HepG2 (cell line): ENCODE measurements at regions not wholly inside any gene's neighbourhood (a gene's known extent, or its start where the extent isn't known, plus 50 kb on each side); places are given as distances from the start of the nearest gene placed in this dataset.
"Not testable (repeated sequence)": the region's sequence is repeated elsewhere in the genome, so short reads cannot be mapped to it uniquely, and the experiment has no call there.

Experiments used
- ATAC-seq: fragments of 200-7000 bp; cut with Tn5 transposase; 3 replicates; pipeline ENCODE4 v1.9.1; 2020; ENCODE audit warnings: mild to moderate bottlenecking, moderate library complexity
- BruUV-seq: library from RNA; stranded (reverse); fragments of 400-500 nt; replicated peaks from 2 replicates; lab custom pipeline; 2021; lab: Mats Ljungman, UMichigan
- CTCF ChIA-PET: fragments of 300-600 bp; formaldehyde crosslinking; extraction: SDS; loops from one replicate; lab custom pipeline; 2021; ENCODE audit warnings: low total read pairs, inconsistent platforms, low intra/inter-chr PET ratio; lab: Yijun Ruan, JAX
- POLR2A ChIA-PET: fragments of 350-600 bp; sonication (Branson Sonifier 250); formaldehyde crosslinking; loops from one replicate; lab custom pipeline; 2020; ENCODE audit warnings: antibody characterized with exemption, inconsistent platforms; lab: Yijun Ruan, JAX
- DNase-seq: peaks from one replicate; pipeline ENCODE4 v3.0.0-alpha.2; 2015; ENCODE audit warnings: low spot score
- FAIRE-seq: peaks from 3 replicates; lab custom pipeline; 2011; peaks lifted over from hg19 to GRCh38; lab: Jason Lieb, UNC
- H2AFZ ChIP-seq: one replicate; pipeline ENCODE4 v1.6.1; 2011; ENCODE audit warnings: low read length, inconsistent platforms
- H3K27ac ChIP-seq: fragments of 300-600 bp; 3 replicates; pipeline ENCODE4 v1.8.0; 2011; ENCODE audit warnings: mixed run types, mild to moderate bottlenecking, mixed read lengths, low read length, inconsistent platforms; ENCODE audit not compliant: insufficient read depth; ENCODE audit errors: extremely low read length
- H3K27me3 ChIP-seq, 2 experiments: fragments of 200-600 bp in 1 of 2; 2 replicates in 1 of 2; 3 replicates in 1 of 2; pipeline versions ENCODE4 v1.6.0 to v1.8.0; 2011; ENCODE audit warnings: low read length in 2 of 2, mild to moderate bottlenecking in 2 of 2, moderate library complexity in 2 of 2, inconsistent platforms in 1 of 2; ENCODE audit not compliant: insufficient read depth in 2 of 2, control insufficient read depth in 1 of 2
- H3K36me3 ChIP-seq, 2 experiments: fragments of 200-600 bp in 1 of 2; replicated peaks in 1 of 2; 2 replicates in 1 of 2; 3 replicates in 1 of 2; pipeline versions ENCODE4 v1.5.1 to v1.8.0; 2011; ENCODE audit warnings: low read length in 2 of 2, inconsistent platforms in 1 of 2; ENCODE audit not compliant: insufficient read depth in 2 of 2, control insufficient read depth in 1 of 2
- H3K4me1 ChIP-seq: 2 replicates; pipeline ENCODE4 v1.5.1; 2012; ENCODE audit warnings: low read length, inconsistent platforms; ENCODE audit not compliant: insufficient read depth
- H3K4me2 ChIP-seq: 2 replicates; pipeline ENCODE4 v1.6.0; 2011; ENCODE audit warnings: low read depth, low read length, inconsistent platforms
- H3K4me3 ChIP-seq, 3 experiments: fragments of 200-600 bp in 1 of 3; sonication (generic), shearing (Covaris generic) in 1 of 3; replicated peaks in 1 of 3; 2 replicates each; pipeline ENCODE4 v1.5.1; 2011 to 2016; ENCODE audit warnings: low read length in 3 of 3, inconsistent platforms in 2 of 3, low read depth in 2 of 3, mild to moderate bottlenecking in 2 of 3, control low read depth in 1 of 3, mixed read lengths in 1 of 3; ENCODE audit not compliant: insufficient read depth in 1 of 3
- H3K79me2 ChIP-seq: one replicate; pipeline ENCODE4 v1.6.1; 2011; ENCODE audit warnings: low read length, inconsistent platforms; ENCODE audit not compliant: insufficient read depth
- H3K9ac ChIP-seq: 2 replicates; pipeline ENCODE4 v1.6.0; 2011; ENCODE audit warnings: mild to moderate bottlenecking, low read depth, low read length, inconsistent platforms; ENCODE audit not compliant: insufficient read depth
- H3K9me3 ChIP-seq: 2 replicates; pipeline ENCODE4 v1.5.1; 2012; ENCODE audit warnings: mild to moderate bottlenecking, low read length
- H4K20me1 ChIP-seq: 2 replicates; pipeline ENCODE4 v1.6.0; 2011; ENCODE audit warnings: inconsistent platforms, mild to moderate bottlenecking, low read length, moderate library complexity; ENCODE audit not compliant: insufficient read depth
- DMTF1 ChIP-seq: sonication (generic); formaldehyde crosslinking; IDR thresholded peaks from 2 replicates; pipeline ENCODE4 v1.4.0; 2020; ENCODE audit warnings: mild to moderate bottlenecking, missing genetic modification reagents
- GPN1 ChIP-seq: sonication (generic); formaldehyde crosslinking; IDR thresholded peaks from 2 replicates; pipeline ENCODE4 v1.5.1; 2020; ENCODE audit warnings: missing genetic modification reagents, borderline replicate concordance
- PAXIP1 ChIP-seq: sonication (generic); formaldehyde crosslinking; conservative IDR thresholded peaks from 2 replicates; pipeline ENCODE4 v1.4.0; 2020; ENCODE audit warnings: mild to moderate bottlenecking, missing genetic modification reagents, moderate library complexity
- ZNF10 ChIP-seq: sonication (generic); formaldehyde crosslinking; IDR thresholded peaks from 2 replicates; pipeline ENCODE4 v1.4.0; 2020; ENCODE audit warnings: mild to moderate bottlenecking, low read depth, missing genetic modification reagents, borderline replicate concordance
- ZNF34 ChIP-seq: sonication (generic); formaldehyde crosslinking; IDR thresholded peaks from 2 replicates; pipeline ENCODE4 v1.4.0; 2020; ENCODE audit warnings: mild to moderate bottlenecking, missing genetic modification reagents, borderline replicate concordance
- ZNF44 ChIP-seq: sonication (generic); formaldehyde crosslinking; IDR thresholded peaks from 2 replicates; pipeline ENCODE4 v1.5.1; 2020; ENCODE audit warnings: mild to moderate bottlenecking, missing genetic modification reagents
- ZNF687 ChIP-seq: sonication (generic); formaldehyde crosslinking; IDR thresholded peaks from 2 replicates; pipeline ENCODE4 v1.5.1; 2020; ENCODE audit warnings: mild to moderate bottlenecking, missing genetic modification reagents, moderate library complexity
- ZNF792 ChIP-seq: IDR thresholded peaks from 2 replicates; pipeline ENCODE4 v1.6.1; 2016
- WGBS: methylation state at CpG from one replicate; pipeline ENCODE4 v1.1.6; 2017; ENCODE audit warnings: low lambda C conversion rate; 5-methylcytosine and 5-hydroxymethylcytosine counted together
- in situ Hi-C: cut with HindIII; loops from 2 replicates; pipeline ENCODE4 v1.10.0; 2017; ENCODE audit warnings: low pct_unique_long_range_greater_than_20kb; ENCODE audit not compliant: extremely low pct_ligation_motif_present
- intact Hi-C: fragments of 100-400 bp; cut with micrococcal nuclease; formaldehyde crosslinking; loops from one replicate; pipeline ENCODE4 v1.10.0; 2022; ENCODE audit not compliant: unreplicated experiment

GRCh38 chr1:102463328-102463727, 466.6 kb upstream of the OLFM3 start:
- no TSS peak for BruUV-seq
- no peak for FAIRE-seq
- TF ChIP-seq ZNF792 (CRISPR knock-in tag) = no peak
- no peak for TF ChIP-seq ZNF44 (CRISPR knock-in tag)
- no peak for TF ChIP-seq ZNF687 (CRISPR knock-in tag)
- TF ChIP-seq DMTF1 = no peak
- no peak for TF ChIP-seq GPN1 (CRISPR knock-in tag)
- TF ChIP-seq PAXIP1 (CRISPR knock-in tag) = no peak
- TF ChIP-seq ZNF10 (CRISPR knock-in tag) = no peak
- no peak for TF ChIP-seq ZNF34
- in situ Hi-C loops = no loop called here
- Histone ChIP-seq H3K9me3 (peaks cover 12% of the 10 kb centered on the region; the same call in 1 of the 2 replicates), H3K36me3 (no peaks in the 10 kb centered on the region), H3K4me2 (no peak overlapping the region), H3K27ac (no peak overlapping the region), H2AFZ (no peak overlapping the region), H3K4me1 (no peaks in the 10 kb centered on the region), H3K79me2 (no peaks in the 10 kb centered on the region), H3K27me3 (no peaks in the 10 kb centered on the region), H3K9ac (no peak overlapping the region), H3K4me3 (no peak overlapping the region), H4K20me1 (no peaks in the 10 kb centered on the region)
- ChIA-PET POLR2A (no interaction called here), CTCF (no interaction called here)
- no peak for DNase-seq
- no peak for ATAC-seq
- intact Hi-C loops = no loop called here
- WGBS = 6% methylated on average over 2 of the region's 2 CpGs

- not testable (repeated sequence) for DNase-seq
Observed at GRCh38 chr1:102442317-102442716, 445.6 kb upstream of the OLFM3 start.

More at GRCh38 chr1:102442317-102442716, 445.6 kb upstream of the OLFM3 start:
- intact Hi-C loops, H3K9ac ChIP-seq, POLR2A ChIA-PET, H3K27ac ChIP-seq, H4K20me1 ChIP-seq, CTCF ChIA-PET, BruUV-seq, H3K36me3 ChIP-seq, H3K79me2 ChIP-seq, H2AFZ ChIP-seq, H3K4me3 ChIP-seq, H3K27me3 ChIP-seq, FAIRE-seq, H3K4me1 ChIP-seq, ATAC-seq, H3K4me2 ChIP-seq: not testable (repeated sequence)
- peaks cover 11% of the 10 kb centered on the region; the same call in 1 of the 2 replicates for H3K9me3 ChIP-seq
- 0% methylated on average over 1 of the region's 9 CpGs for WGBS
- in situ Hi-C loops = loop anchor here (25.0 kb wide), 1 partner anchor 930 kb away; no protein-coding TSS in a partner anchor
